WERI-Rb-1 (cell line): ENCODE measurements at regions not wholly inside any gene's neighbourhood (a gene's known extent, or its start where the extent isn't known, plus 50 kb on each side); places are given as distances from the start of the nearest gene placed in this dataset.

Experiments used
- DNase-seq: peaks from one replicate; pipeline ENCODE4 v3.0.0-alpha.2; 2020
- H3K27ac ChIP-seq: fragments of 250-450 bp; sonication (Bioruptor Pico); 2 replicates; pipeline ENCODE4 v1.5.1; 2020; ENCODE audit warnings: mild to moderate bottlenecking, moderate library complexity
- H3K27me3 ChIP-seq: fragments of 250-450 bp; sonication (Bioruptor Pico); 2 replicates; pipeline ENCODE4 v1.5.1; 2021; ENCODE audit warnings: mild to moderate bottlenecking, low read depth, moderate library complexity; ENCODE audit not compliant: insufficient read depth, severe bottlenecking
- H3K36me3 ChIP-seq: fragments of 250-450 bp; sonication (Bioruptor Pico); 2 replicates; pipeline ENCODE4 v1.5.1; 2020; ENCODE audit warnings: mild to moderate bottlenecking, moderate library complexity
- H3K4me3 ChIP-seq: 2 replicates; pipeline ENCODE4 v1.5.1; 2011; ENCODE audit warnings: low read depth, mild to moderate bottlenecking, control low read depth, low read length
- H3K9me3 ChIP-seq: fragments of 250-450 bp; sonication (Bioruptor Pico); 2 replicates; pipeline ENCODE4 v1.5.1; 2021; ENCODE audit warnings: mild to moderate bottlenecking, moderate library complexity; ENCODE audit not compliant: severe bottlenecking
- CTCF ChIP-seq: IDR thresholded peaks from 2 replicates; pipeline ENCODE4 v1.5.1; 2011; ENCODE audit warnings: low read depth, mild to moderate bottlenecking, control low read depth, inconsistent platforms, low read length

- Histone ChIP-seq H3K27me3 (no peaks in the 10 kb centered on the region), H3K4me3 (no peak overlapping the region), H3K9me3 (no peaks in the 10 kb centered on the region), H3K27ac (no peak overlapping the region), H3K36me3 (no peaks in the 10 kb centered on the region)
- no peak for DNase-seq
- TF ChIP-seq CTCF = no peak
Measured at GRCh38 chr2:236760246-236760645, 190.6 kb downstream of the ACKR3 start.

GRCh38 chr2:236761358-236761757 lies 191.7 kb downstream of the ACKR3 start:
- Histone ChIP-seq H3K36me3 (no peaks in the 10 kb centered on the region), H3K27ac (no peak overlapping the region), H3K27me3 (no peaks in the 10 kb centered on the region), H3K4me3 (no peak overlapping the region), H3K9me3 (peaks cover under 1% of the 10 kb centered on the region)
- no peak for DNase-seq
- no peak for TF ChIP-seq CTCF

- DNase-seq = no peak
- TF ChIP-seq CTCF = no peak
- H3K9me3 ChIP-seq = peaks cover 8% of the 10 kb centered on the region
Measured at GRCh38 chr2:236762628-236763027, 193.0 kb downstream of the ACKR3 start.

GRCh38 chr2:236763857-236764256 lies 194.2 kb downstream of the ACKR3 start:
- TF ChIP-seq CTCF = no peak
- Histone ChIP-seq H3K9me3 (peaks cover 8% of the 10 kb centered on the region), H3K4me3 (no peak overlapping the region)

More at GRCh38 chr2:236762628-236763027, 193.0 kb downstream of the ACKR3 start:
- no peak overlapping the region for H3K27ac ChIP-seq
- H3K36me3 ChIP-seq = no peaks in the 10 kb centered on the region
- H3K27me3 ChIP-seq = no peaks in the 10 kb centered on the region
- H3K4me3 ChIP-seq = no peak overlapping the region

GRCh38 chr2:236764716-236765115 lies 195.1 kb downstream of the ACKR3 start:
- Histone ChIP-seq H3K36me3 (no peaks in the 10 kb centered on the region), H3K27ac (no peak overlapping the region), H3K4me3 (no peak overlapping the region), H3K27me3 (no peaks in the 10 kb centered on the region), H3K9me3 (peaks cover 8% of the 10 kb centered on the region)
- TF ChIP-seq CTCF = no peak
- no peak for DNase-seq

More at GRCh38 chr2:236763857-236764256, 194.2 kb downstream of the ACKR3 start:
- no peaks in the 10 kb centered on the region for H3K27me3 ChIP-seq
- H3K36me3 ChIP-seq = no peaks in the 10 kb centered on the region
- no peak overlapping the region for H3K27ac ChIP-seq
- no peak for DNase-seq

GRCh38 chr2:236765478-236765877 lies 195.9 kb downstream of the ACKR3 start:
- Histone ChIP-seq H3K36me3 (no peaks in the 10 kb centered on the region), H3K9me3 (peaks cover 8% of the 10 kb centered on the region), H3K27ac (no peak overlapping the region), H3K27me3 (no peaks in the 10 kb centered on the region), H3K4me3 (no peak overlapping the region)
- DNase-seq = peak; percentile 68
- no peak for TF ChIP-seq CTCF
